GM23338 (cell line): ENCODE measurements at regions not wholly inside any gene's neighbourhood (a gene's known extent, or its start where the extent isn't known, plus 50 kb on each side); places are given as distances from the start of the nearest gene placed in this dataset.

Experiments used
- ATAC-seq: fragments of 200-7000 bp; cut with Tn5 transposase; 3 replicates; pipeline ENCODE4 v1.9.1; 2020
- DNase-seq: peaks from one replicate; pipeline ENCODE4 v3.0.0-alpha.2; 2015; ENCODE audit warnings: low spot score
- H2AFZ ChIP-seq: fragments of 200-600 bp; sonication (generic); 2 replicates; pipeline ENCODE4 v1.8.0; 2016; ENCODE audit warnings: antibody characterized with exemption, mild to moderate bottlenecking, moderate library complexity
- H3F3A ChIP-seq: fragments of 200-600 bp; sonication (generic); replicated peaks from 2 replicates; pipeline ENCODE4 v1.8.0; 2017; ENCODE audit warnings: antibody characterized with exemption, mixed run types, low read depth
- H3K27ac ChIP-seq: fragments of 200-600 bp; sonication (generic); 2 replicates; pipeline ENCODE4 v1.6.1; 2016; ENCODE audit warnings: low read depth
- H3K27me3 ChIP-seq: fragments of 200-600 bp; sonication (generic); 2 replicates; pipeline ENCODE4 v1.8.0; 2016; ENCODE audit warnings: mild to moderate bottlenecking, mixed run types, moderate library complexity; ENCODE audit not compliant: insufficient read depth
- H3K36me3 ChIP-seq: fragments of 200-600 bp; sonication (generic); 2 replicates; pipeline ENCODE4 v1.8.0; 2016; ENCODE audit warnings: mild to moderate bottlenecking; ENCODE audit not compliant: insufficient read depth
- H3K4me1 ChIP-seq: fragments of 200-600 bp; sonication (generic); 2 replicates; pipeline ENCODE4 v1.8.0; 2016; ENCODE audit warnings: mild to moderate bottlenecking, moderate library complexity; ENCODE audit not compliant: insufficient read depth
- H3K4me2 ChIP-seq: fragments of 200-600 bp; sonication (generic); 2 replicates; pipeline ENCODE4 v1.7.1; 2017; ENCODE audit warnings: mixed run types
- H3K4me3 ChIP-seq: fragments of 200-600 bp; sonication (generic); 2 replicates; pipeline ENCODE4 v1.6.1; 2016; ENCODE audit warnings: mixed run types
- H3K79me2 ChIP-seq: fragments of 200-600 bp; sonication (generic); replicated peaks from 2 replicates; pipeline ENCODE4 v1.8.0; 2017; ENCODE audit warnings: mild to moderate bottlenecking; ENCODE audit not compliant: insufficient read depth
- H3K9me2 ChIP-seq: fragments of 200-600 bp; sonication (generic); 2 replicates; pipeline ENCODE4 v1.8.0; 2017; ENCODE audit not compliant: insufficient read depth
- H4K20me1 ChIP-seq: fragments of 200-600 bp; sonication (generic); replicated peaks from 2 replicates; pipeline ENCODE4 v1.8.0; 2017; ENCODE audit warnings: mild to moderate bottlenecking; ENCODE audit not compliant: insufficient read depth
- H3K27ac Mint-ChIP-seq: 2 replicates; pipeline ENCODE4 v1.8.0; 2020; ENCODE audit warnings: inconsistent platforms, mild to moderate bottlenecking, moderate library complexity, mixed read lengths
- H3K27me3 Mint-ChIP-seq: 3 replicates; pipeline ENCODE4 v1.8.0; 2022; ENCODE audit warnings: low read depth, mild to moderate bottlenecking, moderate library complexity, mixed read lengths, inconsistent platforms; ENCODE audit not compliant: insufficient read depth, poor library complexity
- H3K36me3 Mint-ChIP-seq: 3 replicates; pipeline ENCODE4 v1.8.0; 2021; ENCODE audit warnings: low read depth, mild to moderate bottlenecking, inconsistent platforms, moderate library complexity, mixed read lengths
- H3K4me1 Mint-ChIP-seq: 3 replicates; pipeline ENCODE4 v1.8.0; 2020; ENCODE audit warnings: mild to moderate bottlenecking, inconsistent platforms, mixed read lengths
- H3K4me3 Mint-ChIP-seq: 3 replicates; pipeline ENCODE4 v1.8.0; 2021; ENCODE audit warnings: moderate library complexity, mild to moderate bottlenecking, inconsistent platforms, mixed read lengths
- H3K9me3 Mint-ChIP-seq: 3 replicates; pipeline ENCODE4 v1.8.0; 2020; ENCODE audit warnings: moderate library complexity, mild to moderate bottlenecking, inconsistent platforms, mixed read lengths
- CREB1 ChIP-seq: fragments of 250-450 bp; sonication (Bioruptor Pico); IDR thresholded peaks from 2 replicates; pipeline ENCODE4 v1.5.0; 2020; ENCODE audit warnings: low read depth, mild to moderate bottlenecking, moderate library complexity
- EZH2 ChIP-seq: fragments of 200-600 bp; sonication (generic); IDR thresholded peaks from one replicate; pipeline ENCODE4 v1.8.0; 2017; ENCODE audit warnings: antibody characterized with exemption, mild to moderate bottlenecking, low read depth; ENCODE audit not compliant: unreplicated experiment
- EZH2phosphoT487 ChIP-seq: fragments of 200-600 bp; sonication (generic); IDR thresholded peaks from one replicate; pipeline ENCODE4 v1.8.1; 2018; ENCODE audit warnings: antibody characterized with exemption; ENCODE audit not compliant: unreplicated experiment
- JUNB ChIP-seq: IDR thresholded peaks from one replicate; pipeline ENCODE4 v1.6.1; 2016; ENCODE audit warnings: antibody characterized with exemption; ENCODE audit not compliant: unreplicated experiment
- NANOG ChIP-seq: IDR thresholded peaks from 2 replicates; pipeline ENCODE4 v1.6.1; 2016; ENCODE audit warnings: antibody characterized with exemption, borderline replicate concordance
- POLR2AphosphoS5 ChIP-seq: IDR thresholded peaks from 2 replicates; pipeline ENCODE4 v1.6.1; 2016; ENCODE audit warnings: antibody characterized with exemption, low read depth
- STAT1 ChIP-seq: IDR thresholded peaks from one replicate; pipeline ENCODE4 v1.6.1; 2016; ENCODE audit warnings: antibody characterized with exemption; ENCODE audit not compliant: unreplicated experiment
- ZNF114 ChIP-seq: fragments of 250-450 bp; sonication (Bioruptor Pico); IDR thresholded peaks from 2 replicates; pipeline ENCODE4 v1.5.0; 2020; ENCODE audit warnings: mild to moderate bottlenecking, moderate library complexity
- ZNF331 ChIP-seq: fragments of 250-450 bp; sonication (Bioruptor Pico); IDR thresholded peaks from 2 replicates; pipeline ENCODE4 v1.5.0; 2020; ENCODE audit warnings: low read depth, mild to moderate bottlenecking, moderate library complexity
- TF ChIP-seq, protein P1 (sequence below), 2 experiments: fragments of 200-600 bp in 1 of 2; sonication (generic) in 1 of 2; conservative IDR thresholded peaks; 2 replicates each; pipeline versions ENCODE4 v1.5.1 to v1.6.1; 2016 to 2017; ENCODE audit warnings: antibody characterized with exemption in 2 of 2, low read depth in 2 of 2, mild to moderate bottlenecking in 2 of 2, moderate library complexity in 1 of 2
- TF ChIP-seq, protein P2 (sequence below): fragments of 250-450 bp; sonication (Bioruptor Pico); IDR thresholded peaks from 2 replicates; pipeline ENCODE4 v1.5.0; 2020; ENCODE audit warnings: mild to moderate bottlenecking, moderate library complexity
- TF ChIP-seq, protein P3 (sequence below): IDR thresholded peaks from 2 replicates; pipeline ENCODE4 v1.6.1; 2016; ENCODE audit warnings: antibody characterized with exemption
- TF ChIP-seq, protein P4 (sequence below): IDR thresholded peaks from one replicate; pipeline ENCODE4 v1.6.1; 2018; ENCODE audit warnings: antibody characterized with exemption; ENCODE audit not compliant: unreplicated experiment

DNA sequence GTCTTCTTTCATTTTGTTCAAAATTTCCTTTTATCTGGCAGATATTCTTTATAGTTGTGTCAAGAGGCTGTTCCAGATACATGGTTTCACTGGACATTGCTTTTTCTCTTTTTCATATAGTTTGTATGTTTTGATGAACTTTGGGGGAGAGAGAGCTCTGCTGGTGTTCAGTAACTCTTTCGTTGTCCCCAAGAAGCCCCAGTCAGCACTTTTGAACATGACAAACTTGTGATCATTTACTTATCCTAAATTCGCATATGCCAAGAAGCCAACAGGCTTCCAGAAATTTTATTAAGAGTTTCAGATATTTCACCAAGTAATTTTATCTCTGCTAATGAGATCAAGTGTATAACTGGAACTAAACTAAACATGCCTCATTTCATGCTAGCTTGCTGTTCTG is 275.8 kb upstream of the GPC6 start:
- no peaks in the 10 kb centered on the region for H4K20me1 ChIP-seq
- H3K4me3 Mint-ChIP-seq = no peak overlapping the region
- no peak for TF ChIP-seq STAT1
- TF ChIP-seq POLR2AphosphoS5 = no peak
- no peak for TF ChIP-seq JUNB
- no peak for TF ChIP-seq ZNF114 (CRISPR knock-in tag)
- TF ChIP-seq EZH2 = no peak
- TF ChIP-seq, protein P1, sequence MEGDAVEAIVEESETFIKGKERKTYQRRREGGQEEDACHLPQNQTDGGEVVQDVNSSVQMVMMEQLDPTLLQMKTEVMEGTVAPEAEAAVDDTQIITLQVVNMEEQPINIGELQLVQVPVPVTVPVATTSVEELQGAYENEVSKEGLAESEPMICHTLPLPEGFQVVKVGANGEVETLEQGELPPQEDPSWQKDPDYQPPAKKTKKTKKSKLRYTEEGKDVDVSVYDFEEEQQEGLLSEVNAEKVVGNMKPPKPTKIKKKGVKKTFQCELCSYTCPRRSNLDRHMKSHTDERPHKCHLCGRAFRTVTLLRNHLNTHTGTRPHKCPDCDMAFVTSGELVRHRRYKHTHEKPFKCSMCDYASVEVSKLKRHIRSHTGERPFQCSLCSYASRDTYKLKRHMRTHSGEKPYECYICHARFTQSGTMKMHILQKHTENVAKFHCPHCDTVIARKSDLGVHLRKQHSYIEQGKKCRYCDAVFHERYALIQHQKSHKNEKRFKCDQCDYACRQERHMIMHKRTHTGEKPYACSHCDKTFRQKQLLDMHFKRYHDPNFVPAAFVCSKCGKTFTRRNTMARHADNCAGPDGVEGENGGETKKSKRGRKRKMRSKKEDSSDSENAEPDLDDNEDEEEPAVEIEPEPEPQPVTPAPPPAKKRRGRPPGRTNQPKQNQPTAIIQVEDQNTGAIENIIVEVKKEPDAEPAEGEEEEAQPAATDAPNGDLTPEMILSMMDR (conservative IDR thresholded peaks at IDR 0.05; ENCODE audit: low read depth in 2 of 2) = no peak
- no peak for TF ChIP-seq EZH2phosphoT487
- TF ChIP-seq, protein P2, sequence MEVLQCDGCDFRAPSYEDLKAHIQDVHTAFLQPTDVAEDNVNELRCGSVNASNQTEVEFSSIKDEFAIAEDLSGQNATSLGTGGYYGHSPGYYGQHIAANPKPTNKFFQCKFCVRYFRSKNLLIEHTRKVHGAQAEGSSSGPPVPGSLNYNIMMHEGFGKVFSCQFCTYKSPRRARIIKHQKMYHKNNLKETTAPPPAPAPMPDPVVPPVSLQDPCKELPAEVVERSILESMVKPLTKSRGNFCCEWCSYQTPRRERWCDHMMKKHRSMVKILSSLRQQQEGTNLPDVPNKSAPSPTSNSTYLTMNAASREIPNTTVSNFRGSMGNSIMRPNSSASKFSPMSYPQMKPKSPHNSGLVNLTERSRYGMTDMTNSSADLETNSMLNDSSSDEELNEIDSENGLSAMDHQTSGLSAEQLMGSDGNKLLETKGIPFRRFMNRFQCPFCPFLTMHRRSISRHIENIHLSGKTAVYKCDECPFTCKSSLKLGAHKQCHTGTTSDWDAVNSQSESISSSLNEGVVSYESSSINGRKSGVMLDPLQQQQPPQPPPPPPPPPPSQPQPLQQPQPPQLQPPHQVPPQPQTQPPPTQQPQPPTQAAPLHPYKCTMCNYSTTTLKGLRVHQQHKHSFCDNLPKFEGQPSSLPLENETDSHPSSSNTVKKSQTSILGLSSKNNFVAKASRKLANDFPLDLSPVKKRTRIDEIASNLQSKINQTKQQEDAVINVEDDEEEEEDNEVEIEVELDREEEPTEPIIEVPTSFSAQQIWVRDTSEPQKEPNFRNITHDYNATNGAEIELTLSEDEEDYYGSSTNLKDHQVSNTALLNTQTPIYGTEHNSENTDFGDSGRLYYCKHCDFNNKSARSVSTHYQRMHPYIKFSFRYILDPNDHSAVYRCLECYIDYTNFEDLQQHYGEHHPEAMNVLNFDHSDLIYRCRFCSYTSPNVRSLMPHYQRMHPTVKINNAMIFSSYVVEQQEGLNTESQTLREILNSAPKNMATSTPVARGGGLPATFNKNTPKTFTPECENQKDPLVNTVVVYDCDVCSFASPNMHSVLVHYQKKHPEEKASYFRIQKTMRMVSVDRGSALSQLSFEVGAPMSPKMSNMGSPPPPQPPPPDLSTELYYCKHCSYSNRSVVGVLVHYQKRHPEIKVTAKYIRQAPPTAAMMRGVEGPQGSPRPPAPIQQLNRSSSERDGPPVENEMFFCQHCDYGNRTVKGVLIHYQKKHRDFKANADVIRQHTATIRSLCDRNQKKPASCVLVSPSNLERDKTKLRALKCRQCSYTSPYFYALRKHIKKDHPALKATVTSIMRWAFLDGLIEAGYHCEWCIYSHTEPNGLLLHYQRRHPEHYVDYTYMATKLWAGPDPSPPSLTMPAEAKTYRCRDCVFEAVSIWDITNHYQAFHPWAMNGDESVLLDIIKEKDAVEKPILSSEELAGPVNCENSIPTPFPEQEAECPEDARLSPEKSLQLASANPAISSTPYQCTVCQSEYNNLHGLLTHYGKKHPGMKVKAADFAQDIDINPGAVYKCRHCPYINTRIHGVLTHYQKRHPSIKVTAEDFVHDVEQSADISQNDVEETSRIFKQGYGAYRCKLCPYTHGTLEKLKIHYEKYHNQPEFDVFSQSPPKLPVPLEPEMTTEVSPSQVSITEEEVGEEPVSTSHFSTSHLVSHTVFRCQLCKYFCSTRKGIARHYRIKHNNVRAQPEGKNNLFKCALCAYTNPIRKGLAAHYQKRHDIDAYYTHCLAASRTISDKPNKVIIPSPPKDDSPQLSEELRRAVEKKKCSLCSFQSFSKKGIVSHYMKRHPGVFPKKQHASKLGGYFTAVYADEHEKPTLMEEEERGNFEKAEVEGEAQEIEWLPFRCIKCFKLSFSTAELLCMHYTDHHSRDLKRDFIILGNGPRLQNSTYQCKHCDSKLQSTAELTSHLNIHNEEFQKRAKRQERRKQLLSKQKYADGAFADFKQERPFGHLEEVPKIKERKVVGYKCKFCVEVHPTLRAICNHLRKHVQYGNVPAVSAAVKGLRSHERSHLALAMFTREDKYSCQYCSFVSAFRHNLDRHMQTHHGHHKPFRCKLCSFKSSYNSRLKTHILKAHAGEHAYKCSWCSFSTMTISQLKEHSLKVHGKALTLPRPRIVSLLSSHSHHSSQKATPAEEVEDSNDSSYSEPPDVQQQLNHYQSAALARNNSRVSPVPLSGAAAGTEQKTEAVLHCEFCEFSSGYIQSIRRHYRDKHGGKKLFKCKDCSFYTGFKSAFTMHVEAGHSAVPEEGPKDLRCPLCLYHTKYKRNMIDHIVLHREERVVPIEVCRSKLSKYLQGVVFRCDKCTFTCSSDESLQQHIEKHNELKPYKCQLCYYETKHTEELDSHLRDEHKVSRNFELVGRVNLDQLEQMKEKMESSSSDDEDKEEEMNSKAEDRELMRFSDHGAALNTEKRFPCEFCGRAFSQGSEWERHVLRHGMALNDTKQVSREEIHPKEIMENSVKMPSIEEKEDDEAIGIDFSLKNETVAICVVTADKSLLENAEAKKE (CRISPR knock-in tag) = no peak
- no peak for TF ChIP-seq NANOG
- no peak for TF ChIP-seq ZNF331
- TF ChIP-seq, protein P3, sequence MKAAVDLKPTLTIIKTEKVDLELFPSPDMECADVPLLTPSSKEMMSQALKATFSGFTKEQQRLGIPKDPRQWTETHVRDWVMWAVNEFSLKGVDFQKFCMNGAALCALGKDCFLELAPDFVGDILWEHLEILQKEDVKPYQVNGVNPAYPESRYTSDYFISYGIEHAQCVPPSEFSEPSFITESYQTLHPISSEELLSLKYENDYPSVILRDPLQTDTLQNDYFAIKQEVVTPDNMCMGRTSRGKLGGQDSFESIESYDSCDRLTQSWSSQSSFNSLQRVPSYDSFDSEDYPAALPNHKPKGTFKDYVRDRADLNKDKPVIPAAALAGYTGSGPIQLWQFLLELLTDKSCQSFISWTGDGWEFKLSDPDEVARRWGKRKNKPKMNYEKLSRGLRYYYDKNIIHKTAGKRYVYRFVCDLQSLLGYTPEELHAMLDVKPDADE = no peak
- TF ChIP-seq, protein P4, sequence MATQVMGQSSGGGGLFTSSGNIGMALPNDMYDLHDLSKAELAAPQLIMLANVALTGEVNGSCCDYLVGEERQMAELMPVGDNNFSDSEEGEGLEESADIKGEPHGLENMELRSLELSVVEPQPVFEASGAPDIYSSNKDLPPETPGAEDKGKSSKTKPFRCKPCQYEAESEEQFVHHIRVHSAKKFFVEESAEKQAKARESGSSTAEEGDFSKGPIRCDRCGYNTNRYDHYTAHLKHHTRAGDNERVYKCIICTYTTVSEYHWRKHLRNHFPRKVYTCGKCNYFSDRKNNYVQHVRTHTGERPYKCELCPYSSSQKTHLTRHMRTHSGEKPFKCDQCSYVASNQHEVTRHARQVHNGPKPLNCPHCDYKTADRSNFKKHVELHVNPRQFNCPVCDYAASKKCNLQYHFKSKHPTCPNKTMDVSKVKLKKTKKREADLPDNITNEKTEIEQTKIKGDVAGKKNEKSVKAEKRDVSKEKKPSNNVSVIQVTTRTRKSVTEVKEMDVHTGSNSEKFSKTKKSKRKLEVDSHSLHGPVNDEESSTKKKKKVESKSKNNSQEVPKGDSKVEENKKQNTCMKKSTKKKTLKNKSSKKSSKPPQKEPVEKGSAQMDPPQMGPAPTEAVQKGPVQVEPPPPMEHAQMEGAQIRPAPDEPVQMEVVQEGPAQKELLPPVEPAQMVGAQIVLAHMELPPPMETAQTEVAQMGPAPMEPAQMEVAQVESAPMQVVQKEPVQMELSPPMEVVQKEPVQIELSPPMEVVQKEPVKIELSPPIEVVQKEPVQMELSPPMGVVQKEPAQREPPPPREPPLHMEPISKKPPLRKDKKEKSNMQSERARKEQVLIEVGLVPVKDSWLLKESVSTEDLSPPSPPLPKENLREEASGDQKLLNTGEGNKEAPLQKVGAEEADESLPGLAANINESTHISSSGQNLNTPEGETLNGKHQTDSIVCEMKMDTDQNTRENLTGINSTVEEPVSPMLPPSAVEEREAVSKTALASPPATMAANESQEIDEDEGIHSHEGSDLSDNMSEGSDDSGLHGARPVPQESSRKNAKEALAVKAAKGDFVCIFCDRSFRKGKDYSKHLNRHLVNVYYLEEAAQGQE = no peak
- TF ChIP-seq CREB1 = no peak
- no peaks in the 10 kb centered on the region for H3K9me3 Mint-ChIP-seq
- ATAC-seq (no peak), DNase-seq (no peak)
- H3K27me3 ChIP-seq = no peaks in the 10 kb centered on the region
- no peaks in the 10 kb centered on the region for H3K36me3 Mint-ChIP-seq
- no peak overlapping the region for H3K27ac ChIP-seq
- H3K4me1 Mint-ChIP-seq = peaks cover 8% of the 10 kb centered on the region; the same call in 2 of the 3 replicates
- no peaks in the 10 kb centered on the region for H3K36me3 ChIP-seq
- no peak overlapping the region for H2AFZ ChIP-seq
- no peaks in the 10 kb centered on the region; the same call in none of the 2 replicates for H3K9me2 ChIP-seq
- H3K4me2 ChIP-seq = no peak overlapping the region
- H3K4me3 ChIP-seq = no peak overlapping the region
- H3K79me2 ChIP-seq = no peaks in the 10 kb centered on the region
- H3K27ac Mint-ChIP-seq = no peak overlapping the region
- no peaks in the 10 kb centered on the region for H3F3A ChIP-seq
- H3K27me3 Mint-ChIP-seq = no peaks in the 10 kb centered on the region
- peaks cover 9% of the 10 kb centered on the region; the same call in 1 of the 2 replicates for H3K4me1 ChIP-seq
